T47D (cell line): ENCODE measurements at regions not wholly inside any gene's neighbourhood (a gene's known extent, or its start where the extent isn't known, plus 50 kb on each side); places are given as distances from the start of the nearest gene placed in this dataset.

Experiments used
- DNase-seq, 2 experiments: peaks; one replicate each; pipeline versions ENCODE4 v3.0.0 to v3.0.0-alpha.2; 2011 to 2012; ENCODE audit warnings: low read depth in 1 of 2, low spot score in 1 of 2
- JUND ChIP-seq: IDR thresholded peaks from 2 replicates; pipeline ENCODE4 v1.6.1; 2012; ENCODE audit warnings: low read depth
- in situ Hi-C: cut with HindIII; loops from 2 replicates; pipeline ENCODE4 v1.10.0; 2016; ENCODE audit warnings: low sequenced_read_pairs, low pct_unique_long_range_greater_than_20kb

GRCh38 chr2:149828520-149829210 is 241.1 kb upstream of the MMADHC start:
- in situ Hi-C loops = no loop called here
- TF ChIP-seq JUND = no peak
- DNase-seq = no peak

GRCh38 chr2:149827585-149828126 is 240.1 kb upstream of the MMADHC start:
- DNase-seq = no peak
- in situ Hi-C loops = no loop called here

GRCh38 chr2:149826471-149827125 is 239.0 kb upstream of the MMADHC start:
- in situ Hi-C loops = no loop called here
- no peak for DNase-seq
- TF ChIP-seq JUND = no peak

More at GRCh38 chr2:149827585-149828126, 240.1 kb upstream of the MMADHC start:
- TF ChIP-seq JUND = no peak

- in situ Hi-C loops = no loop called here
- DNase-seq = no peak
- no peak for TF ChIP-seq JUND
Measured at GRCh38 chr2:149825473-149825872, 237.9 kb upstream of the MMADHC start.

- DNase-seq = no peak
- TF ChIP-seq JUND = no peak
- in situ Hi-C loops = no loop called here
Measured at GRCh38 chr2:149824136-149824535, 236.6 kb upstream of the MMADHC start.

- TF ChIP-seq JUND = no peak
- DNase-seq = no peak
- in situ Hi-C loops = no loop called here
Measured at GRCh38 chr2:149819356-149819957, 231.9 kb upstream of the MMADHC start.

- in situ Hi-C loops = no loop called here
- TF ChIP-seq JUND = no peak
- DNase-seq = no peak
Measured at GRCh38 chr2:149816756-149817551, 229.4 kb upstream of the MMADHC start.

GRCh38 chr2:149815941-149816340 is 228.4 kb upstream of the MMADHC start:
- in situ Hi-C loops = no loop called here
- no peak for TF ChIP-seq JUND
- DNase-seq = no peak

GRCh38 chr2:149814901-149815300 is 227.3 kb upstream of the MMADHC start:
- DNase-seq = no peak
- in situ Hi-C loops = no loop called here
- TF ChIP-seq JUND = no peak

GRCh38 chr2:149814049-149814448 is 226.5 kb upstream of the MMADHC start:
- no peak for DNase-seq
- in situ Hi-C loops = no loop called here
- TF ChIP-seq JUND = no peak

GRCh38 chr2:149808556-149808955 is 221.0 kb upstream of the MMADHC start:
- no peak for DNase-seq
- no peak for TF ChIP-seq JUND
- in situ Hi-C loops = no loop called here

- in situ Hi-C loops = no loop called here
- TF ChIP-seq JUND = no peak
Measured at GRCh38 chr2:149806651-149807050, 219.1 kb upstream of the MMADHC start.

More at GRCh38 chr2:149806651-149807050, 219.1 kb upstream of the MMADHC start:
- no peak for DNase-seq
